Activated naive CD4-positive, alpha-beta T cell (primary cell): ENCODE measurements at regions not wholly inside any gene's neighbourhood (a gene's known extent, or its start where the extent isn't known, plus 50 kb on each side); places are given as distances from the start of the nearest gene placed in this dataset.

ENCODE experiments used
- DNase-seq, 4 experiments: peaks; one replicate each; lab custom pipeline; 2025; lab: John Stamatoyannopoulos, UW

DNA sequence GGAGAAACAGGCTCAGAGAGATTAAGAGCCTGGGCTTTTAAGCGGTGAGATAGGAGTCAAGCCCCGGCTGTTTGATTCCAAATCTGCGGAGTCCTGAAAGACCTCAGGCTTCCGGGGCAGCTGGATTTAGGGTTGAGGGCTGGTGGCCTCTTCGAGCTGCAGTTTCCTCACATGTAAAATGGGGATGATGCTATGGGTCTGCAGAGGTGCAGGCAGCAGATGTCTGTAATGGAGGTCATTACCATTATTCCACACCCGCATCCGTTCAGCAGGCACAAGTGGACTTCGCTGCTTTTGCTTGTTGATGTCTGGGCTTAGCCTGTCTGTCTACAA lies 175.6 kb upstream of the HS6ST1 start:
- no peak for DNase-seq

GRCh38 chr2:128494640-128495321 lies 176.1 kb upstream of the HS6ST1 start:
- DNase-seq = no peak

DNA sequence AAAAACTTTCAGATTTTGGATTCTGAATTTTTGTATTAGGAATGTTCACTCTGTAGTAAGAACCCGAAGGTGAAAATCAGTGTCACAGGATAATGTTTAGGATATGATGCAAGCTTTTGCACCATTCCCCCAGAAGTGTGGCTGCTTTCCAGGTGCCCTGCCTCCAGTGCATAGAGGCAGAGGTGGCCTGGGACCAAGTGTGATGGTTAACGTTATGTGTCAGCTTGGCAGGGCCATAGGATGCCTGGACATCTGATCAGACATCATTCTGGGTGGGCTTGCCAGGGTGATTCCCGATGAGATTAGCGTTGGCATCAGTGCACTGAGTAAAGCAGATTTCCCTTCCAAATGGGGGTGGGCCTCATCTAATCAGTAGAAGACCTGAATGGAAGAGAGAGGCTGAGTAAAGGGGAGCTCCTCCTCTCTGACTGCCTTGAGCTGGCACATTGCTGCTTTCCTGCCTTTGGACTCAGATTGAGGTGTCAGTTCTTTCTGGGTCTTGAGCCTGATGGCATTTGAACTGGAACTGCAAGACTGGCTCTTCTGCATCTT lies 177.4 kb upstream of the HS6ST1 start:
- no peak for DNase-seq

DNA sequence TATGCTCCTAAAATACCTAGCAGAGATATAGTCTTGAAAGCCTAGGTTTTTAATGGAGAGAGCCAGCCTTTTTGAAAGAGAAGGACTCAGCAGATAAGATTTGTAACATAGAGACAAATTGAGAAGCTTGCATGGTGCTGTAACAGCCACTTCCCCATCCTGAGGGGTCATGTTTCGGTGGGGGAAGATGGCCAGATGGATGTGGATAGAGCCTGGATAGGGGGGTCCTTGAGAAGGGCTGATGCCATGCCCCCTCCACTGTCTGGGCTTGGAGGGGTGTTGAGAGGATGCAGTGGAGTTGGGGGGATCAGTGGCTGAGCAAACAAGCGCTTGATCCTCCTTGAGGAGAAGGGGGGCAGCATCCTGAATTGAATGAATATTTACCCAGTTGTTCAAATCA lies 178.0 kb upstream of the HS6ST1 start:
- no peak for DNase-seq

GRCh38 chr2:128497461-128497860 lies 178.8 kb upstream of the HS6ST1 start:
- no peak for DNase-seq

DNA sequence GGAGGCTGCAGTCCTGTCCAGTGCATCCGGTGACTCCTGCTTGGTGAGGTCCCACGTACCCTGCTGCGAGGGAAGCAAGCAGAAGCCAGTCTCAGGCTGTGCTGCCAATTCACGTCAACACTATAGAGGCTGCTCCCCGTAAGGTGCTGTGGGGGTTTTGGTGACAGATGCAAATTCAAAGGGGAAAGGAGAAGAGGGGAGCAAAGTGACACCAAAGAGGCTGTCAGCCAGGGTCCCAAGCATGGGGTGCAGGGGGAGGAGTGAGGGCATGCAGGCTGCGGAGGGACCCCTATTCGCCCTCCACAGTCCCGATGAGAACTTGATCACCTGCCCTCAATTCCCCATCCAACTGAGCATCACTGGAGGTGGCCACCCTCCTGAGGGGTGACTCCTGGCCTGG lies 179.4 kb upstream of the HS6ST1 start:
- no peak for DNase-seq

DNA sequence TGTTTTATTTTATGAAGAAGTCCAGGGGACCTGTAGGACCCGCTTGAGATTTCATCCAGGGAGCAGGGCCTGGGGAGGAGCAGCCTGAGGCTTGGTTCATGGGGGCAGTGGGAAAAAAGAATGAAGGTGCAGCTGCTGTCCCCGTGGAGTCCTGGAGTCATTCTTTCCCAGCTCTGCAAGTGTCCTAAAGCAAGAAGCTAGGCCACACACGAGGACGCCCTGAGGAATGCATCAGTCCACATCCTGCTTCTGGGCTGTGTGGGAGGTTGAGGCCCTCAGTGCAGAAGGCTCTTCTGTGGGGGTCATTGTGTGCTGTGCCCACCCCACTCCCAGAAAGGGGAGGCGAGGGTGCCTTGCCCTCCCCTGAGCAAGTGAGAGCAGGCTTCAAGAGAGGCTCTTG lies 179.9 kb upstream of the HS6ST1 start:
- no peak for DNase-seq

GRCh38 chr2:128499367-128500137 lies 180.9 kb upstream of the HS6ST1 start:
- no peak for DNase-seq

DNA sequence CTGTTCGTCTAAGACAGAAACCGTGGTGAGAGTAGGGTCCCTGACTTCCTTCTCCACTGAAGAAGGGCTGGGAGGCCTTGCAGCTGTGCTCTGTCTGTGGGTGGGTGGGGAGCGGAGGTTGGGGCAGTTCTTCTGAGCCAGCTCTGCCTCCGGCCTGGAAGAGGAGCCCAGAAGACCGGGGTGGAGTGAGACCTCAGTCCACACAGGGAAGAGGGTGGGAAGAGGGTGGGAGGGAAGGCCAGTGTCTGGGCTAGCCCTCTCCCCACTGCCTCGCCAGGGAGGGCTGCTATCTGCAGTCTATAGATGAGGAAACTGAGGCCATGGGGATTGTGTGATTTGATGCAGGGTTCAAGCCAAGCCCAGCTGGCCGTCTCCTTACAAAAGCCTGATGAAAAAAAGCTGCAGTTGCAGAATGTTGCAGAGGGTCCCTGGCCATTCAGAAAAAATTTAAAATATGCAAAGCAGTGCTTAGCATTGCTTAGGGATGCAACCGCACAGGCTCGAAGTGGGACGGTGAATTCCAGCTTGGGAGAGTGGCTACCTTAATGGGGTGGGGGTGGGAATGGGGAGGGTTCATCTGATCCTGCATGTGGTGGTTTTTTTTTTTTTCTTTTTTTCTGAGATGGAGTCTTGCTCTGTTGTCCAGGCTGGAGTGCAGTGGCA lies 181.6 kb upstream of the HS6ST1 start:
- no peak for DNase-seq

GRCh38 chr2:128501006-128501690 lies 182.5 kb upstream of the HS6ST1 start:
- no peak for DNase-seq

DNA sequence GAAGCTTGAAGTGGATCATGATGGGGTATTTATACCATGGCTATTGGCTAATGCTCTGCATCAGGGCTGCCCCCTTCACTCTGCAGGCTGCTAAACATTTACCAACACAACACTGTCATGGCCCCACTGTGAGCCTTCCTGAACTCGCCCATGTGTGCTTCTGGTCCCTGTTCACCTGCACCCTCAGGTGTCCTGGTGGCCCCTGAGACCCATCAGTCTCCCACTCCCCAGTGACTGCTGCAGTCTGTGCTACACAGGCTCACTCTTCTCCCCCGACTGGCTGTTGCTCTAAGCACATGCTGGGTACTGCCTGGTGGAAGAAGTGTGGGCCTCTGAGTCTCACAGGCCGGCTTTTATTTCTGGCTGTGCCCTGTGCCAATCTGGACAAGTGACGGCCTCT lies 183.0 kb upstream of the HS6ST1 start:
- DNase-seq = no peak

DNA sequence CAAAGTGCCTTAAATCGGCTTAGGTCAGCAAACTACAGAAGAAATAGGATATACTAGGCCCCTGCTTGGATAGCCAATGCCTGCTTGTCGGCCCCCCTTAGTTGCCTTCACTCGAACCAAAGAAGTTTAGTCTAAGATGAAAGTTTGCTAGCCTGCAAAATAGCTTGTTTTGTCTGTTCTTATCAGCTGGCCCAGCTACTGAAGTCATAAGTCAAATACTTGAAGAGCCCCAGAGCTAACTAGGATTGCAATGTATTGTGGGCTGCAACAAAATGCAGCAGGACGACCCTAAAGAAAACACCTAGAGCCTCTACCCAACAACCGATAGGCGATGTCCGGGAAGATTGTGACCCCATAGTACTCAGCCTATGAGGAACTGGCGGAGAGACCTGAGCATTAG lies 183.5 kb upstream of the HS6ST1 start:
- DNase-seq = no peak

- no peak for DNase-seq
Measured at GRCh38 chr2:128502638-128503246, 184.1 kb upstream of the HS6ST1 start.

- no peak for DNase-seq
Measured at GRCh38 chr2:128503399-128504245, 185.0 kb upstream of the HS6ST1 start.

GRCh38 chr2:128504246-128505149 lies 185.8 kb upstream of the HS6ST1 start:
- no peak for DNase-seq

GRCh38 chr2:128505150-128505490 lies 186.5 kb upstream of the HS6ST1 start:
- DNase-seq = no peak

DNA sequence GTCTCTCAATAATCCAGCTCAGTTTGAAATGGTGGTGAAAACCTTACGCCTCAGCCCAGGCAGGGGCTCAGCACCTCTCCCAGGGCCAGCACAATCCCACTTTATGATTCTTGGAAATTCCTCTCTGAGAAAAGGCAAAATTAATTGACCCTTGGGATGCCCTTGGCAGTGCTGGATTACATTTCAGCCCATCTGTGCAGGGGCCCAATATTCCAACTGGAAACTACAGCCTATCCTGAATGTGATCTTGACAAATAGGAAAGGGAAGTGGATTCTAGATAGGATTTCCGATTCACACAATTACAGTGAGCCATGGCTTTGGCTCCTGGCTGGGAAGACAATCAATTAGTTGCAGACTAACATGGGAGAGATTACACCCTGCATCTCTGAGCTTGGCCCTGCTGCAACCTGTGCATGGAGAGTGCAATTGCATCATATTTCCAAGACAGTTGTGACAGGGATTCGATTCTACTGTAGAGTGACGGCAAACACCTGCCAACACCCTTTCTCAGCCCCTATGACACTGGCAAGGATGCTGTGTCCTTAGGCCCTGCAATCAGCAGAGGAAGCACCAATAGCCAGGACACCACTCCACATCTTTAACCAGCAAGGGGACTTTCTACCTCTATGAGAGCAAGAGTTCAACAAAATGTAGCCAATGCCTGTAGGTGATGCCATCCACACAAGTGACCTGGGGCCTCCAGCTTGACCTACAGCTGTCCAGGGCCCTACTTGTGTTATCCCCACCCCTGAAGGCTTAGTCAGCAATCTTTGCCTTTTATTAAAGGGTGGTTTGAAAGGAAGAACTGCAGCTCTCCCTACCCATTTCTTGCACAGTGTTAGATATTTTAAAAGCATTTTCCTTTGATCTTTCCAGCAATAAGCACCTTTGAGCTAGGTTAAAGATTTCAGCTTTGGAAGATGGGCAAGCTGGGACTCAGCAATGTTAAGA lies 187.2 kb upstream of the HS6ST1 start:
- DNase-seq = no peak

DNA sequence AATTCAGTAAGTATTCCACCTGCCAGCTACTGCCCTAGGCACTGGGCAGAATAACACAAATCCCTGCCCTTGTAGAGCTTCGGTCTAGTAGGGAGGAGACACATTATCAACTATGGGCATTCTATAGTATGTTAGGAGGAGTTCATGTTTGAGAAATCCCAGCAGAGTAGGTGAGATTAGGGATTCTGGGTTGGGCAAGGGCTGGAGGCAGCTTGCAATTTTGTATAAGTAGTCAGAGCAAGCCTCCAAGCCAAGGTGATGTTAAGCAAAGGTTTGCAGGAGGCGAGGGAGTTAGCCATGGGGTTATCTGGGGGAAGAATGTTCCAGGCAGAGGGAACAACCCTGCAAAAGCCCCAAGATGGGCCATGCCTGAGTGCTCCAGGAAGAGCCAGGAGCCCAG lies 187.9 kb upstream of the HS6ST1 start:
- no peak for DNase-seq
